IPS-11a (cell line): ENCODE measurements at regions not wholly inside any gene's neighbourhood (a gene's known extent, or its start where the extent isn't known, plus 50 kb on each side); places are given as distances from the start of the nearest gene placed in this dataset.
A peak's percentile ranks its signal among the peaks of the same experiment; 100 is the strongest.
"Not testable (repeated sequence)": the region's sequence is repeated elsewhere in the genome, so short reads cannot be mapped to it uniquely, and the experiment has no call there.

Experiments used
- H3K4me3 ChIP-seq: one replicate; pipeline ENCODE4 v1.5.1; 2013; ENCODE audit warnings: low read depth, low read length, control low read depth

DNA sequence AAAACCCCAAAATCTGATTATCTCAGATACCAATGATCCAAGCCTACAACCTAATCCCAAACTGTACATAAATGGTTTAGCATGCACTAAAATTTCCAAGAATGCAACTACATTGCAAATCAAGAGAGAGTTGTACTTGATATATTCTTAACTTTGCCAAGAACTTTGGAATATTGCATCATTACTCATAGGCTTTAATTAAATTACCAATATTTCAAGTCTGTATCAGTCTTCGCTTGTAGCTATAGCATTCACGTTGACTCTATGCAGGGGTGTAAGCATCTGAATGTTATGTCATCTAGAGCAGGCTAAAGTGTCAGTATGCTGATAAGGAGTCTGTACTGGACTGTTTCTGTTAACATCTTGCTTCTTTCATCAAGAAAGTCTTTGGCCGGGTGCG lies 56.3 kb downstream of the FOXI3 start:
- H3K4me3 ChIP-seq = no peak overlapping the region

DNA sequence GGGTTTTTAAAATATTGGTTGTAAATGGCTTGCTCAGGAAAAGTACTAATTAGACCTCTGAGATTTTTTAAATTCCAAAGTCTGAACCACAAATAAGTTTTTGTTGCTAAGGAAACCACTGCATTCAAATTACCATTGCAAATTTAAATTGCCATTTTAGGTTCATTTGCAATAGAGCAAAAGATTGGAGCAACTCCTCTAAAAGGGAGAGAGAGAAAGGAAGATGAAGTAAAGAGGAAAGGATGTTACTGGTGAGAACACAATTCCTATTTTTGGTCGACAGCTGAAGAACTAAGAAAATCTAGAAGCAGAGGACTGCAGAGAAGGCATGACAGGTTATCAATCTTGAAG lies 74.9 kb downstream of the FOXI3 start:
- H3K4me3 ChIP-seq = no peak overlapping the region

DNA sequence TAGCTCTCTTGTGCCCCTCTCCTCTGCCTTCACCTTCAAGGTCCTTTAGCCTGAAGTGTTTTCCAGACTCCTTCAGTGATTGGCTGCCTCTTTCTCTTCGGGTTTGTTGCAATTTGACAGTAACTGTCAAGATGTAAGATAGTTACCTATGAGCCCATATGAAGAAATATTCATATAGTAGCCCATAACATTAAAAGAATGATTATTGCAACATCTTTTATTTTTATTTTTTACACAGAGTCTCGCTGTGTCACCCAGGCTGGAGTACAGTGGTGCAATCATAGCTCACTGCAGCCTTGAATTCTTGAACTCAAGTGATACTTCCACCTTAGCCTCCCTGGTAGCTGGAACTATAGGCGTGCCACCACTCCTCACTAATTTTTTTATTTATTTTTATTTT lies 80.5 kb downstream of the FOXI3 start:
- no peak overlapping the region for H3K4me3 ChIP-seq

DNA sequence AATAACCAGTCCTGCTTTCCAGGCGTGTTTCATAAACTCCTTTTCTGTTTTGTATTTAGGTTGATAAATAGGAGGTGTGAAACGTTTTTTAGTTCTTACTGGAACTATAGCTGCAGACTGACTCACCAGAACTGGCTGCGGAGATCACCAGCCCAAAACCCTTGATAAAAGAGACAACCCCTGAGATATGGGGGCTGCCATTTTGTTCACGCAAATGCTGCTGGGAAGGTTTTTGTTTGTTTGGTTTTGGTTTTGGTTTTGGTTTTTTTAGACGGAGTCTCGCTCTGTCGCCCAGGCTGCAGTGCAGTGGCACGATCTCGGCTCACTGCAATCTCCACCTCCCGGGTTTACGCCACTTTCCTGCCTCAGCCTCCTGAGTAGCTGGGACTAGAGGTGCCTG lies 87.1 kb downstream of the FOXI3 start:
- H3K4me3 ChIP-seq = not testable (repeated sequence)

DNA sequence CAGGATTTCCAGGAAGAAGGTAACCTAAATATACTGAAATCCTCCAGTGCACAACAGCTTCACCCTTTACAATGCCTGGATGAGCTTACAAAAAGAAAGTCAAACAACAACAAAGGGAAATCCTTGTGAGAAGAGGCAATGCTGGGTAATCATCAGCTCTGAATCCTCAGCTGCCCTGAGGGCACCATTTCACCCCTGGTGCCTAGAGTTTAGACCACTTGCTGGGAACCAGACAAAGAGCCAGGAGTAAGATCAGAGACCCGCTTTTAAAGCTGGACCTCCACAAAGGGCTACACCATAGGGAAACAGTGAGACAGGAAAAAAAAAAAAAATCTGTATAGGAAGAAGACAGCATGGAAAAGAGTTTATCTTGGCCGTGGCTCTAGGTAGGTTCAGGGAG lies 97.0 kb downstream of the FOXI3 start:
- no peak overlapping the region for H3K4me3 ChIP-seq

DNA sequence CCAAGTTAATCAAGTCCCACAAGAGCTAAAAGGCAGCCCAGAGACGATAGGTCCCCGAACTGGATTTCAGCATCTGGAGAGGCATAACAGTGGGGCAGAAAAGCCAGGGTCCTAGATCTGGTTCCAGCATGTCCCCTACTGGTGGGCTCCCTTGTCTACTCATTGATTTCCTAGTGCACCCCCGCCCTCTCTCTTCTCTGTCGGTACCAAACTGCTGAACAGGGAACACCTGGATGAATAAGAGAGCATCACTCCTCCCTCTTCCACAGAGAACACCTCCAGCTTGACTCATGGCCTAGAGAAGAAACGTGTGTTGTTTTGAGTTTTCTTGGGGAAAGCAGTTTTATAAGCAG lies 101.3 kb downstream of the FOXI3 start:
- no peak overlapping the region for H3K4me3 ChIP-seq

DNA sequence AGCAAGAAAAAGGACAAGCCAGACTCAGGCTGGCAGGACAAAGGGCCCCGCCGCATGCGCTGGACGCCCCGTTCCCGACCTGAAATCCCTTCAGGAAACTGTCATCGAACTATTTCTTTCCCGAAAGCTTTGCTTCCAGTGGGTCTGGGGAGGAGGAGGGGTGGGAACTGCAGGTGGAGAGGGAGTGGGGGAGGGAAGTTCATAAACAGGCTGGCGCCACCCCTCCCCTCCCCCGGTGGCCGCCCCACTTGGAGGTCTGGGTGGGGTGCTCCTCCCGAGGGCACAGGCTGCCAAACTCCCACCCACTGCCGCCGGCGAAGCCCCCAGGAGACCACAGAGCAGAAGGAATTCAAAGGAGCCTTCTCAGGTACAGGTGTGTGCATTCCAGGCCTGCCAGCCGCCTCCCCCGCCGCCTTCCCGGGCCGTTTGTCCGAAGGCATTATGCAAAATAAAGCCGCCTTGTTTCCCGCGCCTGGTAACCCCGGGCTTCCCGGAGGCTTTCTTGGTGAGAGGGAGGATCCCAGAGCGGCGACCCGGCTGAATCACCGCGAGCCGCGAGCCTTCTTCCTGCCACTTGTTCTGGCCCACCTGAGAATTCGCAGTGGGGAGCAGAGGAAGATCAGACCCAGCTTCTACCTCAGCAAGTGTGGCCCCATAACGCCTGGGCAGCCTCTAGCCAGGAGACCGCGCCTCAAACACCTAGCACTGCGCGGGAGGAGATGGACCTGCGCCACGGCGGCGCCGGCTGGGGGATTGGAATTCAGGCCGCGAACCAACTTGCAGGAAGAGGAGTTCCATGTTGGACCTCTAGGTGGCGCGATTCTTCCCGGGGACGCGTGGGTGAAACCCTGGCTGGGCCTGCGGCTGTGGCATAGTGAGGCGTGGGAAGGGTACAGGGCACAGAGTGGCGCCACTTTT lies 101.9 kb downstream of the FOXI3 start:
- H3K4me3 ChIP-seq = peak overlapping the region; percentile 24

DNA sequence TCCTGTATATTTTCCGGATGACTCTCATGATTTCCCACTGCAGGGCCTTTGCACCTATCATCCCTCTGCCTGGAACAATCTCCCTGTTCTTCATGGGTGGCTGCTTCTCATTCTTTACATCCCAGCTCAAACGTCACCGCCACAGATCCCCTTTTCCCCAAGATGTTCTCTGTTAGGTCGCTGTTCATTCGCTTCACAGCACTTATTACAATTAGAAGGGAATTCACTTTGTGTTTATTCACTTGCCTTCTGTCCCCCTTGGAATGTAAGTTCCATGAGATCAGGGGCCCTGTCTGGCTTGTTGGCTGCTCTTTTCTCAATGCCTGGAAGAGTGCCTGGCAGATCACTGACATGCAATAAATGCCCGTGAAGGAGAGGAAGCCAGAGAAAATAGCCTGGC lies 106.7 kb downstream of the FOXI3 start:
- no peak overlapping the region for H3K4me3 ChIP-seq

DNA sequence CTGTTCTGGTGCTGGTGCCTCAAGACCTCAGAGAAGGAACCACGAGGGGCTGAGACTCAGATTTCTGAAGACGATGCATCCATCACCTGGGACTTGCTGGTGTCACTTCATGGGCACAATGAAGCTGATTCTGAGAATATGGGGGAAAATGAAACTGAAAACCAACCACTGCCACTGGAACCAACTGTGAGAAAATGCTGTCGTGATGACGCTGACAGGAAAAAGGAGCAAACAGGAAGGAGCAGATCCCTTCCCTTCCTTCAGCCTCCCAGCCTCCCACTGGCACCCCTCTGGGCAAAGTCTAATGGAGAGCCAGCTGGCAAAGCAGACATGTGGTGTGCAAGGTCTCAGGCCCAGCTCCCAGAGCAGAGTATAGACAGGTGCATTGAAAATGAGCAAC lies 109.7 kb downstream of the FOXI3 start:
- H3K4me3 ChIP-seq = no peak overlapping the region

DNA sequence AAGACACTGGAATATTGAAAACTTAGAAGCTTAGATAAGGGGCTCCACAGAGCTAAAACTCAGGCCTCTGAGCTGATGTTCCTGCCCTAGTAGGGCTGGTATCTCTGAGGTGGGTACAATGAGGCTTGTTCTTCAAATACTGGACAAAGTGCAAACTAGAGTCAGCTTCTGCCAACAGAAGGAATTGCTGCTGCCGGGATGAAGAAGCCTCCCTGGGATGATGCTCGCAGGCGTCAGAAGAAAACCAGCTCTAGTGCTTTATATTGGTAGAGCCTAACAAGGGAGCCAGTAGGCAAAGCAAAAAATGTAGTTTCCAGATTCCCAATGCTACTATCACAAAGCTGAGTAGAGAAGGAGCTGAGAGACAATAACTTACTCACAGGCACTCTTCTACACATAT lies 118.1 kb downstream of the FOXI3 start:
- no peak overlapping the region for H3K4me3 ChIP-seq

DNA sequence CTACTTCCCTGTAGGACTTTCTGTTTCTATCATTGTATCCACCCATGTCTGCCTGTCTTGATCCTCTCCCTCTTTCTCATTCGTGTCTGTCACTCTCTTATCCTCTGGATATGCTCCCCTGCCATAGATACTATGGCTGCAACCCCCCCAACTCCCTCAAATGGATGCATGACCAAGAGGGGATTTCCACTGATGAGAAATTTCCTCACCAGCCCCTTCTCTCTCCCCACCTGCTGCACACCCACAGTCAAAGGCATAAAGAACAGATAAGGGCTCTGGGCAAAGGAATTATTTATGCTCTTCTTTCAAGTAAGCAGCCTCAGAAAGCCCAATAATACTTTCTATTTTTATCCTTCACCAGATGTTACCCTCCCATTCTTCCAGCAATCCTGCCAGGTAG lies 121.3 kb downstream of the FOXI3 start:
- H3K4me3 ChIP-seq = no peak overlapping the region

DNA sequence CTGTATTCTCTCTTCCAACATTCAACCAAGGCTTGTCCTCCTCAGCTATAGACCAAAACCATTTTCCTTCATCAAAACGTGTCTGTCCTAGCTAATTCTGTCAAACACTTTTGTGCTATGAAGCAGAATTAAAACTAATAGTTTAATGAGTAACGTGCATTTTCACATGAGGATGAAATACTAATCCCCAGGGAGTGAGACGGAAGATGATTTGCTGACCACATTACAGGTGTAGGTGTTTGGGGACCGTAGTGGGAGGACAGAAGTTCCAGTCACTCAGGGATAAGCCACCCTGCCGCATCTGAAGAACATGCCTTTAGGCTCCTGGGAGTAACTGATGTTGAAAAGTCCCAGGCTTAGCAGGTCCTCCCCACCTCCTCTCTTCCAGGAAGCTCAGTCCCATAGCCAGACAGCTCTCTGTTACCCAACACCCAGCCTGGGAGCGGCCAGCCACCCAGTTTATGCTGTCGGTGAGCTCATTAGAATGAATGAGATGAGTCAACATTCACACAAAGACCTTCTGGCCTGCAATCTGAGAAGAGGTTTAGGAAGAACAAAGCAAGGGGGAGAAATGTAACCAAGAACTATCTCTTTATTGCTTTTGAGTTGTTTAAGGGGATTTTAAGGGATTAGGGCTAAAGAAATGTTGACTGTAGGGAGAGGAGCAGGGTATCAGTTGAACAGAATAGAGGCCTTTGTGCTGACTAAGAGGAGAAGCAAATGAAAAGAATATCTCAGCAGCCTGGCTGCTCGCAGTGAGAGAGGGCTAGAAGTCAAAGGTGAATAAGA lies 122.5 kb downstream of the FOXI3 start:
- no peak overlapping the region for H3K4me3 ChIP-seq

DNA sequence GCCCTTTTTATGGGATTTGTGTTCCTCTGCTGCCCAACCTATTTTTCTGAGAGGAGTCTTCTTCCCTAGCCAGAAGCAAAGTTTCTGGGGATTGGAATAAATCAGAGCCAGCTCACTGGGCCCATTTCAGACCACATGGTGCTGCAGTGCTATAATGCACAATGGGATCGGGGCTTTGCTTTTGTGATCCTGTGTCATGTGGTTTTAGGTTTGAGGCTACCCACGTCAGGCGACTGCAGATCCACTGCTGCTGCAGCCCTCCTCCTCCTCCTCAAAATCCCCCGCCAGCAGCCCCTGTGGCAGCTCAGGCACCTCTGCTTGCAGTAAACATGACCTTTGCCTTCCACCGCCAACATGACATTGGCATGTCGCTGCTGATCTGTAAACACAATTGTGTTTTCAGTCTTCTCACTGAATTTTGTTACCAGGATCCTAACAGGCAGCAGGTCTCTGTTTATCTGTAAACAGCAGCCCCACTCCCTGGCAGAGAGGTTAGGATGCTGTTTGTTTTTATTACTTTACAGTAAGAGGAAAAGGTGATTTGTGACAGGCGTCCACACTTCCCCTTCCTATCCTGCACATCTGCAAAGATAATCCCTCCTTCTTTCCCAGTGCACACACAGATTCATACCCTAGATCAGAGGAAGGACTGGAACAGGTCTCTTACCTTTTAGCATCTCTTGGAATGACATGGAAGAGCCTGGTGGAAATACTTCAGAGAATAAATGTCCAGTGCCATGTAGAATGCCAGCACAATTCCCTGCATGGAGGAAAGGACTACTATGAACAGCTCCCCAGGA lies 130.8 kb downstream of the FOXI3 start:
- H3K4me3 ChIP-seq = no peak overlapping the region

DNA sequence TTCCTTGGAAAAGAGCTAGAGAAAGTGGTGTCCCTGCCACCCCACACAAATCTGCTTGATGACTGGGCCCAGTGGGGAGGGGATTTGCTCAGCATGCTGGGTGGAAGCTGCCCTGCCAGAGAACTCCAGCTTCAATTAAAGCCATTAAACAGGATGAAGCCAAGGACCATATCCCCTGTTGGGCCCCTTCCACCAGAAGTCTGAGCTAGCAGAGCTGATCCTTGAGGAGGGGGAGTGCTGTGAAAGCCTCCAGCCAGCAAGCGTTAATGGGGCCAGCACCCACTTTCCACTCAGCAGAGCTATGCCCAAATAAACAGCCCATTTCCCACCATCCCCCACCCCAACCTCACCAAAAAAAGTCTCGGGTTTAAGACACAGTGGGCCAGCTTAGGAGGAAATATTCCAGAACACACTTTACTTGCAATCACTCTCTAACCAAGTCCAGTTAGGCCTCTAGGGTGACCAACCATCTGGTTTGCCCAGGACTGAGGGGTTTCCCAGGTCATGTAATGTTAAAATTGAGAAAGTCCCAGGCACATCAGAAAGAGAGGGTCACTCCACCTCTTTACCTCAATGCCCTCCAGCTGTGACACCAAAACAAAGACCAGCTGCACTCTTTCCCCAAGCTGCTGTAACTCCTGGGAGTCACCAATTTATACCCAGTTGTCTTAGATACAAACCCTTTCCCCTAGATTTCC lies 132.3 kb downstream of the FOXI3 start:
- H3K4me3 ChIP-seq = no peak overlapping the region

DNA sequence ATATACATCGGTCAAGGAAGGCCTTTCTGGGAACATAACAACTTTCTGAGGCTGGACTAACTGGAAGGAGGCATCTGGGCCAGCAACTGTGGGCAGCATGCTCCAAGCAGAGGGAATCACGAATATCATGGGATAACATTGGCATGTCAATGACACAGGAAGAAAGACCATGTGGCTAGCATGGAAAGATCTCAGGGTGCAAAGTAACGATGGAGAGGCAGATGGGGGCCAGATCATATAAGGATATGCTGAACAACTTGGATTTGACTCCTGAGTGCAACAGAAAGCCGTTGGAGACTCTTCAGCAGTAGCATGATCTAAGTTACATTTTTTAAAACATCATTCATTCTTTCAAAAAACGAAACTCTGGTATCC lies 133.6 kb downstream of the FOXI3 start:
- H3K4me3 ChIP-seq = no peak overlapping the region

DNA sequence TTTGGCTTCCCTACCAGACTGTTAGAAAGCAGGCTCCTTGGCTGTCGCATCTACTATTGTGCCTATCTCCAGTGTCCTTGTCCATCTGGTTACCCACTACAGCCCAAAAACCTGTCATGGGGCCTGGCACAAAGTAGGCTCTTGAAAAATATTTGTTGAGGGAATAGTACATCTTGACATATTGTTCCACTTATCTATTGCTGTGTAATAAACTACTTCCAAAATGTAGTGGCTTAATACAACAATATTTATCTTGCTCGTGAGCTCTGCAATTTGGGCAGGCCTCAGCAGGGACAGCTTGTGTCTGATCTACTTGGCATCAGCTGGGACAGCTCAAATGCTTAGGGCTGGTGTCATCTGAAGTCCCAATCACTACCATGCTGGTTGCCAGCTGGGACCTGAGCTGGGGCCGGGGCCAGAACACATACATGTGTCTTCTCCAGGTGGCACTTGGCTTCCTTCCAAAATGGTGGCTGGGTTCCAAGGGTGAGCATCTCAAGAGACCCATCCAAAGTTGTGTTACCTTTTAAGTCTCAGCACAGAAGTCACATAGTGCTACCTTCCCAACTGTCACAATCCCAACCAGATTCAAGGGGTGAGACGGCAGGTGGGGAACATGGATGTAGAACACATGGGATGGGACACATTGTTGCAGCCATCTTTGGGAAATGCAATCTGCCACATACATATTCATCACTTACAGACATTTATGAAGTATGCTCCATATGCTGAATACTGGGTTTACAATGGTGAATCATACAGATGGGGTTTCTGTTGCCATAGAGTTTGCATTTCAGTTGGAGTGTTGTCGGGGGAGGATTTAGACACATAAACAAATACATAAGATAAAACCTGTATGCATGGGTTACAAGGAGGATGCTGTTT lies 134.2 kb downstream of the FOXI3 start:
- no peak overlapping the region for H3K4me3 ChIP-seq

DNA sequence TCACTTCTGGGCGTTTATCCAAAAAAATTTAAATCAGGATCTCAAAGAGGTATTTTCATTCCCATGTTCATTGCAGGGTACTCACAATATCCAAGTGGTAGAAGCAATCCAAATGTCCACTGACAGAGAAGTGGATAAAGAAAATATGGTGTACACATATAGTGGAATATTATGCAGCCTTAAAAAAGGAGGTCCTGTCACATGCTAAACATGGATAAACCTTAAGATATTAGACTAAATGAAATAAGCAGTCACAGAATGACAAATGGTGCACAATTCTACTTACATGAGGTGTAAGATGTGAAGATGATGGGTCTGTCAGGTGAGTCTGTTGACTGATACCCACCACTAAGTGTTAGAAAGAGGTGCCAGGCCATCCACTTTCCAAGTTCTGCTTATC lies 140.6 kb downstream of the THNSL2 start:
- H3K4me3 ChIP-seq = no peak overlapping the region

DNA sequence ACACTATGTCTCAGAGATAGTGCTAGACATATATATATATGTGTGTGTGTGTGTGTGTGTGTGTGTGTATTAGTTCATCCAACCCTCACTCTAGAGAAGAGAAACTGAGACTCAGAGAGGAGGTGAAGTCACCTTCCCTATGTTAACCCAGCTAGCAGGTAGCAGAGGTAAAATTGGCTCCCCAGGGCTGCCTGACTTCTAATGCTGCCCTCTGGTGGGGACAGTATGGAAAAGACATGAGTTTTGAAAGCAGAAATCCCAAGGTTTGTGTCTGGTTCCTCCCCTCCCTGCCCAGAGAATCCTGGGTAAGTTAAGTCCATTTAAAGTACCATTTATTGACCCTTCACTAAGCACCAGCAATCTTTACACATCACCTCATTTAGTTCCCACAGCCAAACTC lies 137.7 kb downstream of the THNSL2 start:
- no peak overlapping the region for H3K4me3 ChIP-seq

DNA sequence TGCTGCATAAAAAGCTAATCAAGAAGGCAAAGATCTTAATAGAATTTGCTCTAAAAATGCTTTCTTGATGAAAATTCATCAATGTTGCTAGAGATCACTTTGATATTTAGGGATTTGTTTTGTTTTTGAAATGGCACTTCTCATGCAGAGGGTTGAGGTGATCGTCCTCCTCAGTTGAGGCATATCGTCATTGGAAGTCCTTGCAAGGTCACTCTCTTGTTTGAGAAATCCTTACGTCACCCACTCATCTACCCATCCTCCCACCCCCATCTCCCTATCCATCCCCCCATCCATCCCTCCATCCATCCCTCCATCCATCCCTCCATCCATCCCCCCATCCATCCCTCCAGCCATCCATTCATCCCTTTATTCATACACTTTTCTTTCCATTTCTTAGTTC lies 133.7 kb downstream of the THNSL2 start:
- no peak overlapping the region for H3K4me3 ChIP-seq

DNA sequence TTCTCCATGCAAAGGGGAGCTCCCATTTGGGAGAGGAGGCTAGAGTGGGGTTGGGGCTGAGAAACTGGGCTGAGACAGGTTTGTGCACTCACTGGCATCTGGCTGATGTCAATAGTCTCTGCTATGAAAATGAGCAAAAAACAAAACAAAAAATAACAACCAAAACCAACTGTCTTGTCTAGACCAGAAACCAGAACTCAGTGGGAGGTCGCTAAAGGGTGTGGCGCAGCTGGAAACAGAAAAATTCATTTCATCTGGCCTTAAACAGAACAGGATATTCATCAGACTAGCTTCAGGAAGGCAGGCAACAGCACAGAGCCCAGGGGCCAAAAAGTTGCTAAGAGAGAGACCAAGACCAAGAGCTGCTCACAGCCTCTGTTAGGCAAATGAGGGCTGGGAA lies 126.1 kb downstream of the THNSL2 start:
- no peak overlapping the region for H3K4me3 ChIP-seq
